GM19023 (cell line): ENCODE measurements at regions not wholly inside any gene's neighbourhood (a gene's known extent, or its start where the extent isn't known, plus 50 kb on each side); places are given as distances from the start of the nearest gene placed in this dataset.
"Not testable (repeated sequence)": the region's sequence is repeated elsewhere in the genome, so short reads cannot be mapped to it uniquely, and the experiment has no call there.

Source experiments
- ATAC-seq: cut with Tn5 transposase; IDR thresholded peaks from one replicate; pipeline ENCODE4 v1.9.1; 2021; ENCODE audit warnings: mild to moderate bottlenecking, moderate library complexity; ENCODE audit not compliant: unreplicated experiment

- no peak for ATAC-seq
Observed at GRCh38 chr4:138595171-138595570, 353.0 kb upstream of the SLC7A11 start.

- no peak for ATAC-seq
Observed at GRCh38 chr4:138592796-138593195, 350.6 kb upstream of the SLC7A11 start.

DNA sequence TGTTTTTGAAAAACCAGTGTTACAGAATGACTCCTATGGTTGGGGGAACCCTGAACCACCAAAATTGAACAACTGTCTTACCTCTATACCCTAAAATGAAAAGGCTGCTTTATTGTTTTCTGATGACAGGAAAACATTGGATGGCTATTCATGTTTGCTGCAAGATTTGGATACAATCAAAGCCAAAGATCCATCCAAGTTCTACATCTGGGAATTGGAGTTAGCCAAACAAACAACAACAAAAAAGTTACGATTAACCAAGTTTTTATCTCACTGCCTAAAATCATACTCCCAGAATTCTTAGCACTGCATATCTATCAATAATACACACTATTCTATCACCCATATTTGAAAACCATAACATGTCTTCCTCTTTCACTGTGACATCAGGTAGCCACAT, 349.7 kb upstream of the SLC7A11 start:
- ATAC-seq, result no peak

GRCh38 chr4:138588501-138588900, 346.4 kb upstream of the SLC7A11 start:
- ATAC-seq, result no peak

GRCh38 chr4:138579146-138579545, 337.0 kb upstream of the SLC7A11 start:
- ATAC-seq, result no peak

DNA sequence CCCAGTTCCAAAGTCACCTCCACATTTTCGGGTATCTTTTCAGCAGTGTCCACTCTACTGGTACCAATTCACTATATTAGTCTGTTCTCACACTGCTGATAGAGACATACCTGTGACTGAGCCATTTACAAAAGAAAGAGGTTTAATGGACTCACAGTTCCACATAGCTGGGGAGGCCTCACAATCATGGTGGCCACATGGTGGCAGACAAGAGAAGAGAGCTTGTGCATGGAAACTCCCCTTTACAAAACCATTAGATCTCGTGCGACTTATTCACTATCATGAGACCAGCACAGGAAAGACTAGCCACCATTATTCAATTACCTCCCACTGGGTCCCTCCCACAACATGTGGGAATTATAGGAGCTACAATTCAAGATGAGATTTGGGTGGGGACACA, 335.7 kb upstream of the SLC7A11 start:
- not testable (repeated sequence) for ATAC-seq

GRCh38 chr4:138577145-138577544, 335.0 kb upstream of the SLC7A11 start:
- no peak for ATAC-seq

DNA sequence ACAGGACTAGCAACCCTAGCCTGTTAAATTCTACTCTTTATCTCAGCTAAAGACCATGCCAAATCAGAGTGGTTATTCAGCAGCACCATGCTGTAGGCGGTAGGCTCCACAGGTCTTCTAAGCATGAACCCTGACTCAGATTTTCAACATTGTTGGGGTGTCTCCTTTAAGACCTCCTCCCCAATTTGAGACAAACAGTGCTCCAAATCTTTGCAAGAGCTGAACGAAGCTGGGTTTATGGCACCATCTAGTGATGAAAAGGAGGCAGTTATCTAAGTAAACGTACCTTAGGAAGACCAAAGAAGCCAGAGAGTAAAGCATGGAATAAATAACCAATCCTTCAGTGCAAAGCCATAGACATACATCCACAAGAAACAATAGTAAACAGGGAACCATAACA, 334.5 kb upstream of the SLC7A11 start:
- ATAC-seq, result no peak

- no peak for ATAC-seq
Observed at GRCh38 chr4:138573246-138573645, 331.1 kb upstream of the SLC7A11 start.

DNA sequence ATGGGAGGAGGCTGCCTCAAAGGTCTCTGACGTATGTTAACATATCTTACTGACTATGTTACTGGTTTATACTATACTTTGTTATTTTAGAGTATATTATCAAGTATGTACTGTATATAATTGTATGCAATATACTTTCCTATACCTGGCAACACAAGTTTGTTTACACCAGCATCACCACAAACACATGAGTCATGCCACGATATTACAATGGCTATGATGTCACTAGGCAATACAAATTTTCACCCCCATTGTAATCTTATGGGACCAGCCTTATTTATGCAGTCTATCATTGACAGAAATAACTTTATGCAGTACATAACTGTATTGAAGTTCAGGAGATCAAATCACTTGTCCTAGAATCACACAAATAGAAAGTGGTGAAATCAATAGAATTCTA, 329.9 kb upstream of the SLC7A11 start:
- ATAC-seq, result no peak

DNA sequence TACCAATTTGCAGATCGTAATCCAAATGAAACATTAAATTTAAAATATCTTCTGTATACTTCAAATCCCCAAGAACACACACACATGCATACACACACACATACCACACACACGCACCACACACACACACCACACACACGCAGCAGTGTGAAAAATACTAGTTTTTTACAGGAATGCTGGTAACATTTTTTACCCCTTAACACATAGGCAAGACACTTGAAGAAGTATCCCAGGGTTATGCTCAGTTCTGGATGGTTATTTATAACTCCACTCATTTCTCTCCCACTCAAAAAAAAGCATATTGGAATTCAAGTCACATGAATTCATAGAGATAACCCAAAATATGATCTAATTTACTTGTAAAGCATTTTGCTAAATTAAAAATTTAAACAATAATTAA, 325.5 kb upstream of the SLC7A11 start:
- ATAC-seq, result no peak

- ATAC-seq, result no peak
Observed at GRCh38 chr4:138565576-138565975, 323.4 kb upstream of the SLC7A11 start.

DNA sequence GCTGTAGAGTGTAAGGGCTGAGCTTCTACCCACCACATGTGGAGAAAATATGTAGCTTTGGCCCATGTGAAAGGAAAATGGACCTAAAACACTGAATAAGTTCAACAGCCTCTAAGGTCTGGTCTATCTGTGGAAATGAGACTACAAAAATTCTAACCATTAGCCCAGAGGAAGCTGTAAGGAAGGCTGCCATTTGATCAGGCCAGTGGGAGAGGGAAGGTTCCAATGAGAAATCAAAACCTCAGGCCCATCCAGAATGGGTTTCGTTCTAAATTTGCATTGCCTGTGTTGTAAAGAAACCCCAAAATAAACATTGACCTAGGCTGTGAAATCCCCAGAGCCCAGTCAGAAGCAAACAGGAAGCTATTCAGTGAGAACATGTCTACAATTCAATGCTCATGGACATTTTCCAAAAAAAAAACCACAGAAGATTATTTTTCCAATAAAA, 320.4 kb upstream of the SLC7A11 start:
- no peak for ATAC-seq

GRCh38 chr4:138561906-138562305, 319.8 kb upstream of the SLC7A11 start:
- ATAC-seq, result no peak

DNA sequence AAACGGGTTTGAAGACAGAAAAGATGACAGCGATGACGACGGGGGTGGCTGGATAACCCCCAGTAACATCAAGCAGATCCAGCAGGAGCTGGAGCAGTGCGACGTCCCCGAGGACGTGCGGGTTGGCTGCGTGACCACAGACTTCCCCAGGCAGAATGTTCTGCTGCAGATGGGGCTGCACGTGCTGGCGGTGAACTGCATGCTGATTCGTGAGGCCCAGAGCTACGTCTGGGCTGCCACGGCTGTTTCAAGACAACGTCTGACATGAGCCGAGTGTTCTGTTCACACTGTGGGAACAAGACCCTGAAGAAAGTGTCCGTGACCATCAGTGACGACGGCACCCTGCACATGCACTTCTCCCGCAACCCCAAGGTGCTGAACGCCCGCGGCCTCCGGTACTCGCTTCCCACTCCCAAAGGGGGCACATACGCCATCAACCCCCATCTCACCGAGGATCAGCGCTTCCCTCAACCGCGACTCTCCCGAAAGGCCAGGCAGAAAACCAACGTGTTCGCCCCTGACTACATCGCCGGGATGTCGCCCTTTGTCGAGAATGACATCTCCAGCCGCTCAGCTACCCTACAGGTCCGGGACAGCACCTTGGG, 319.2 kb upstream of the SLC7A11 start:
- ATAC-seq, result no peak

DNA sequence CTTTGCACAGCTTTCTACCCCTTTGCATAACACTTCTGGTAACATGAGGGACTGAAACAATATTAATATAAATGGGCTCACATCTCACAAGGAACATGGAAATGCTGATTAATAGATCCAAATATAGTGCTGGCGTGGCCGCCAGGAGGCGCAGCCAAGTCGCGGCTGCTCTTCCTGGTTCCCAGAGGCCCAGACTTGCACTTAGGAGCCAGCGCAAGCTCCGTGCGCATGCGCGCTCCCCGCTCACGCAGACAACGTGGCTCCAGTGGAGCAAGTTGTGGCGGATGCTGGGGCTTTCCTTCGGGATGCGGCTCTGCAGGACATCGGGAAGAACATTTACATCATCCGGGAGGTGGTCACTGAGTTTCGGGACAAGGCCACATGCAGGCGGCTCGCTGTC, 318.3 kb upstream of the SLC7A11 start:
- ATAC-seq, result no peak

GRCh38 chr4:138558886-138559285, 316.7 kb upstream of the SLC7A11 start:
- no peak for ATAC-seq

DNA sequence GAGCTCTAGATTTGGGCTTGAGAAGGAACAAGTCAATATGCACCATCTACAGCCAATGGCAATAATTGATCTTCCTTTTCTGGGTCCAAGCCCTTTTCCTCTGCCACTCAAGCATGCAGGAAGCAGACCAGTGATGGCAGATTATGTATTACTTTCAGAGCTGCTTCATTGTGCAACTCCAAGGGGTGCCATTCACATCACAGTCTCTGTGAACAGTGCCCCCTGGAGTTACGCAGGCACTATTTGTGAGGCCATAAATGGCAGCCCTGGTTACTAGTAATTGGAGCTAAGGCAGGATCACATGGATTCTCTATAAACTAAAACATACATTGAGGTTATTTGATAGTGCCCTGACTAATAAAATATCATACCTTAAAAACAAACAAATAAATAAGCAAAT, 313.4 kb upstream of the SLC7A11 start:
- ATAC-seq, result no peak

GRCh38 chr4:138555108-138555507, 313.0 kb upstream of the SLC7A11 start:
- no peak for ATAC-seq

DNA sequence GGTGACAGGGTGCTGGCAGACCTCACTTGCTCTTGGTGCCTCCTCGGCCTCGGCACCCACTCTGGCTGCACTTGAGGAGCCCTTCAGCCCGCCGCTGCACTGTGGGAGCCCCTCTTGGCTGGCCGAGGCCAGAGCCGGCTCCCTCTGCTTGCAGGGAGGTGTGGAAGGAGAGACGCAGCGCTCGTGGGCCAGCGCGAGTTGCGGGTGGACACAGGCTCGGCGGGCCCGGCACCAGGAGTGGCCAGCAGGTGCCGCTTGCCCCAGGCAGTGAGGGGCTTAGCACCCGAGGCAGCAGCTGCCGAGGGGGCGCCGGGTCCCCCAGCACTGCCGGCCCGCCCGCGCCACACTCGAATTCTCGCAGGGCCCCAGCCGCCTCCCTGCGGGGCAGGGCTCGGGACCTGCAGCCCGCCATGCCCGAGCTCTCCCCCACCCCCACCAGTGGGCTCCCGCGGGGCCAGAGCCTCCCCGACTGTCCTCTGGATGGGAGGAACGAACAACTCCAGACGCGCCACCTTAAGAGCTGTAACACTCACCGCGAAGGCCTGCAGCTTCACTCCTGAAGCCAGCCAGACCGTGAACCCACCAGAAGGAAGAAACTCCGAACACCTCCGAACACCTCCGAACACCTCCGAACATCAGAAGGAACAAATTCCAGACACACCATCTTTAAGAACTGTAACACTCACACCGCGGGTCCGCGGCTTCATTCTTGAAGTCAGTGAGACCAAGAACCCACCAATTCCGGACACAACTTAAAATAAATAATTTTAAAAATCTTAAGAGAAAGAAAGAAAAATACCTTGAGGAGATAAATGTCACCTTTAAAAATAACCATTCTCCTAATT, 311.1 kb upstream of the SLC7A11 start:
- ATAC-seq, result no peak

GRCh38 chr4:138542191-138542776, 300.1 kb upstream of the SLC7A11 start:
- no peak for ATAC-seq
